Activated T-cell treated with anti-CD3 and anti-CD28 coated beads, Interleukin-2, amount 50 U/mL, for 48 hours (primary cell): ENCODE measurements at regions not wholly inside any gene's neighbourhood (a gene's known extent, or its start where the extent isn't known, plus 50 kb on each side); places are given as distances from the start of the nearest gene placed in this dataset.

Experiments
- DNase-seq, 2 experiments: peaks; one replicate each; pipeline ENCODE4 v3.0.0-alpha.2; 2020

DNA sequence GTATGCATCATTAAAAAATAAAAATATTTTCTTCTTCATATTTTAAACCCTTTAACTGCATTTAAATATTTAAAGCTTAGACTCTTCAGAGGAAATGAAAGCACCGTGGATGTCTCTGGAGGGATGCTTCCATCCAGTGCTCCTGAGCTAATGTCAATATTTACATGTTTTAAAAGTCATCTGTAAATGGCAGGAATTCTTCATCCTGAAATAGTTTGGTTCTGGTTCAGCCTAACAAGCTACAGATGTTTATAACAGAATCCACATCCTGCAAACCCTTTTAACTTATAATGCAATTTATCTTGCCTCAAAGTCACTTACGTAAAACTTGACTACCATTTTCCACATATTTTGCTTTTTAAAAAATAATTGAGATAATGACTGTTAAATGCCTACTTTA, 1207.3 kb downstream of the SLC16A7 start:
- DNase-seq = no peak

DNA sequence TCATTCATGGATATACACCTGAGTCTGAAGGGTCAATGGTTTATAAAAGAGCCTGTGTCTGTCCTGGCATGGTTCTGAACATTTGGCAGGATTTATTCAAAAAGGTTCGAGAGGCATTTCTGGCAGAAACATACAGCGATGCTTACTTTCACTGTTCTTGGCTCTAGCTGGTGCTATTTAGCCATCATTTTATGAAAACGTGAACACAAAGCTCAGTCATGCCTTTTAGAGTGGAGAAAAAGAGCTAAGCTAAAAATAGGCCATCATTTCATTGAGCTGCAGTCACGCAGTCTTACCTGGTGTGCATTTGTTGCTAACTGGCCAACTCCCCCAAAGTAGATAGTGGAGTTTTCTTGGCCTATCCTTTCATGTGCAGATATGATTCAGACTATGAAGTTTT, 1209.5 kb downstream of the SLC16A7 start:
- no peak for DNase-seq

DNA sequence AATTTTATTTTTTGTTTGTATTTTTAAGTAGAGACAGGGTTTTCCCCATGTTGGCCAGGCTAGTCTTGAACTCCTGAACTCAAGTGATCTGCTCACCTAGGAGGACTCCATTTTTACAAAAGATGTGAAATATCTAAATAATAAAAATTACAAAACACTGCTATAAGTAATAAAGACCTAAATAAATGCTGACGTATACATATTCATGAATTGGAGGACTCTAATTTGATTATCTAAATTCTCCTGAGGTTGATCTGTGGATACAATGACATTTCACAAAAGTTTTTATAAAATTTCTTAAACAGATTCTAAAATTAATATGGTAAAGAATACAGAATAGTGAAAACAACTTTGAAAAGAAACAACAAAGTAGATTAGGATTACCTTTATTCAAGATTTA, 1224.0 kb downstream of the SLC16A7 start:
- no peak for DNase-seq

DNA sequence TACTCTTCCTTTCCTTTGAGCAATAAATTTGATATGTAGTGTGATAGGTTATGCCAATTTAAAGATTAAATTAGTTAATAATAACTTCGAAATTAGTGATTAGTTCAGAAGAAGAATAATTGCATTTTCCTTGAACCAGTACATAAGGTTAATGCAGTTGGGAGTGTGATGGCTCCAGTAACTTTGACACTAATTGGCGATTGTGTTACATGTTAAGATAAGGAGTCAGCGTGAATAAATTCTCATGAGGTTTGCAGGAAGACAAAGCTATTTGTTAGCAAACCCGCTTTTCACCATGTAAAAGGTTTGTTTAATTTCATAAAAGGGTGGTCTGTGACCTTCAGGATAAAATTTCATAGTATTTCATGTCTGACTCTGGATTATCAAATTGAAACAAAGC, 1226.8 kb downstream of the SLC16A7 start:
- DNase-seq = no peak

DNA sequence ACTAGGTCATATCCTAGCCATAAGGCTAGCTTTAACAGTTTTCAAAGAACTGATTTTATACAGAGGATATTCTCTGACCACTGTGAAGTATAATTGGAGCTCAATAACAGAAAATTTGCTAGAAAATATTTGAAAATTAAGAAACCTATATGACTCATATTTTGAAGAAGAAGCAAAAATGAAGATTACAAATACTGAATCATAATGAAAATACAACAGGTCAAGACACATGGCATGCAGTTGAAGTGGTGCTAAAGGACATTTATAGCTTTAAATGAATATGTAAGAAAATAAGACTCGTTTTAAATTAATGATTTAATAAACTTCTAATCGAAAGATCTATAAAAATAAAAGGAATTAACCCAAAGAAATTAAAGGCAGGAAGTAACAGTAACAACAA, 1234.6 kb downstream of the SLC16A7 start:
- DNase-seq = no peak

DNA sequence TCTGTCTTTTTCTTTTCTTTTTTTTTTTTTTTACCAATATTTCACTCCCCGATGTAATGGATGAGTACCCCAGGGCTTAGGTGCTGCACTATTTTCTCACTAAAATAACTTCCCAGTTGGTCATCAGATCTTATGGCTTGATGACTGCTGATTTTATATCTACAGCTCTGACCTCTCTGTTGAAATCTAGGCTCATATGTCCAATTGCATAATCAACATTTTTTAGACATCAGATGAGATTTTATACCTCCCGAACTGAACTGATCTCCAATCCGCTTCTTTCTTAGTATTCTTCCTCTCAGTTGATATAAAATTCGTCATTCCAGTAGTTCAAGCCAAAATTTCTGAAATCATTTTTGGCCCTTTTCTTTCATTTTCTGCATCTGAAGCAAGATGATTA, 1236.5 kb downstream of the SLC16A7 start:
- no peak for DNase-seq

DNA sequence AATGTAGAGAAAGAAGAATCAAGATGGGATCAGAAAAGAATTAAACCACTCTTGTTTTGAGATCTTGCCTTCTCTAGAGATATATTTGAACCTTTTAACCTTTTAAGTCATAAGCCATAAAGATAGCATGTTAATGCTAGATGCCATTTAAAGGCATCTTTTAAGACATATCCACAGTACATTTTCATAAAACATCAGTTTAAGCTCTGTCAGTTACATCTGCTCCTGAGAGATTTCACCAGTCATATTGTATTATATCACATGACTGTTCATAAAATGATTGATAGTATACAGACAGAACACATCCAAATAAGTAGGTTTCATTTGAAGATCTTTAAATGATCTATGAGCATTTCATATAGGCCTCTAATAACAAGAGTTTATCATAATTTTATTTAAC, 1238.5 kb downstream of the SLC16A7 start:
- no peak for DNase-seq

DNA sequence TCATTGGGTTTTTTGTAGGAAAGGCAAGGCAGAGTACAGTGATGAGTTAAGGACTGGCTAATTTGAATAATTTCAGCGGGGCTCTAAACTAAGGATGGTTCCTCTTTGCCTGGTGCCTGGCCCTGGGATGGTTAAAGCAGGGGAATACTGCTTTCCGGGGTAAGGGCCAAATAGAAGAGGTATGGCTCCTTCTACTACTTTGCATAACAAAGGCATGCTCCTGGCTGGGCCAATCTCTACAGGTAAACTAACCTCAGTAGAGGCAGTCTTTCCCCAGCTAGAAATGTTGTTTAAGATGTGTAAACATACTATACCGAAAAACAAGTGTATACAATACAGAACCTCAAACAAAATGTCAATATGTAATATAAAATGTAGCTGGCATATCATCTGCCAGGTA, 1239.0 kb downstream of the SLC16A7 start:
- no peak for DNase-seq

DNA sequence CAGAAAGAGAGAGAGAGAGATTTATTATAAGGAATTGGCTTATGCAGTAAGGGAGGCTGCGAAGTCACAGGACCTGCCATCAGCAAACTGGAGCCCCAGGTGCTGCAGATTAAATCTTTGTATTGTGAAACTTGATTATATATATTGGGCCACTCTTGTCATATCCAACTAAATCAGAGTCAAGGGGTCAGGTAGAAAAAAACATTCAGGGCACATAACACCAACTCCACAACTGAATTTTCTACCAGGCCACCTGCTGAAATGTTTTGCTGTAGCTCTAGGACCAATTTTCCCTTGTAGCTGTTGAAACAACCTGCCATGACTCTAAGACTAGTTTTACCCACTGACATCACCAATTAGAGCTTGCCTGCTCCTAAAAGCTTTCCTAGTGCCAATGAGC, 1240.8 kb downstream of the SLC16A7 start:
- no peak for DNase-seq

DNA sequence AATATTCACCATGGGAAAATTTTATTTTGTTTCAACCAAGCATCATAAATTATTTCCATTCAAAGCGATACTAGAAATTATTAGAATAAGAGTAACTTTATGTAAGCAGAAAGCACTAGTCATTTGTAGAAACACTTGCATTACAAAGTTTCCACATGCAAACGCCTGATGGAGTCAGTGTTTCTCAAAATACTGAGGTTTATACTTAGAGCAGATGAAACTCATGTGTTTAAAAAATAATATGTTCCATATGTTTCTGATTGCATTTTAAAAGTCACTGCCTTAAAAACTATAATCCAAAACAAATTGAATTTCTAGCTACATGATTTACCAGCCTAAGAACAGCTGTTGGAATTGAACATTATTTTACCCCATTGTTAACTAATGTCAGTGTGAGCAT, 1246.4 kb downstream of the SLC16A7 start:
- DNase-seq = no peak

DNA sequence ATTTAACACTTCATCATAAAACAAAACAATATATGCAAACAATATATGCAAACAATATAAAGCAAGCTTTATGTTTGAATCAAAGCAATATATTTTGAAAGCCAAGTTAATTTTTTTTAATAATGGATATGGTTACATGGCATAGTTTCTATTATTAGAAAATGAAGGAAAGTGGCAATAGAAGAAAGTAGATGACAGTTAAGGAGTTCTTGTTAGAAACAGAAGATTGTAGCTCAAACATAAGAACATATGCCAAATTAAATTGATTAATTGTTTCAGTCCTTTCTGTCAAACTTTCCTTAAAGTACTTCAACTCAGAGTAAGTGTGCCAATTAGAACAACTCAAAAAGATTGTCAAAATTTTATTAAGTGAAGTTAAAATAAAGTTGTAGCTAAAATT, 1248.3 kb downstream of the SLC16A7 start:
- DNase-seq = no peak

DNA sequence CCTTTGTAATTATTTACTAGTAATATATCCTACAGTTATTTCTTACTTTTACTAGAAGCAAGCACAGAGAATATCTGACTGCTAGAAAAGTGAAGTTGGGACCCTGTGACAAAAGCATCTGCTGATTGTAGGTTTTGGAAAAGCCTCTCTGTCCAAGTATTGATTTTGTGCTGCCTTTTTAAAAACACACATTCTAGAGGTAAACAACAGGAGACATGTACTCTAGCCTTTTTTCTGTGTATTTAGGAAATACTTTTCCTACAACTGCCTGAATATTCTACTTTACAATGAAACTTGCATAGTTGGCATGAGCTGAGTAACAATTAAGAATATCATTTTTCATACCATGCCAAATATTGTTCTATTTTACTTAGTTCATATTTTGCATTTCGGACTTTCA, 1249.0 kb downstream of the SLC16A7 start:
- no peak for DNase-seq

DNA sequence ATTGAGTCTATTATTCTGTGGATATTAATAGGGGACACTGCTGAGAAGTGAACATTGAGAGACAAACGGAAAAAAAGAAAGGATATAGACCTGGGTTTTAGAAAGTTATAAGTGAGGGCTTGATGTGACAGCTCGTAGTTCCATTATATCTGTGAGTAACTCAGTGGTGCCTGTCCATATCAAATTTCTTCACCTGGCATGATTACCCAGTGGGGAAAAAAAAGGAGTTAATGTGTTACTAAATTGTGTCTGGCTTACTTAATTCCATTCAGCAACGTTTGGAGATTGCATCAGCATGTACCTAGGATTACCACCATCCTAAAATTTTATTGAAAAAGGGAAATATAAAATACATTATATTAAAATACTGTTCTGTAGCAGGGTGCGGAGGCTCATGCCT, 1249.9 kb downstream of the SLC16A7 start:
- DNase-seq = no peak

DNA sequence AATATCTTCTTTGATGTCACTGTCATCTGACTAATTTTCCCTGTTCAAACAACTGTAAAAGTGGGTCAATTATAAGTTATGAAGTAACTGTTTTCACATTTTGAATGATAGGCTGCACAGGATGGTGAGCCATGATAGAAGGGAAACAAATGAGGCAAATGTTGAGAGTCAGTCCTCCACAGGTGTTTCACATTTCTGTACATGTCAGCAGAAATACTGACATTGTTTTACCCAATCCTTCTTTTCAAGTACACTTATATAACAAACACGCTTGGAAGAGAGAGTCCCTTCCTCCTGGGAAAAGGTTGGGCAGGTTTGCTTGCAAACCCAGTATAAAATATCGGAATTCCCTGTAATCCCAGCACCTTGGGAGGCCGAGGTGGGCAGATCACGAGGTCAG, 1251.5 kb downstream of the SLC16A7 start:
- DNase-seq = no peak

DNA sequence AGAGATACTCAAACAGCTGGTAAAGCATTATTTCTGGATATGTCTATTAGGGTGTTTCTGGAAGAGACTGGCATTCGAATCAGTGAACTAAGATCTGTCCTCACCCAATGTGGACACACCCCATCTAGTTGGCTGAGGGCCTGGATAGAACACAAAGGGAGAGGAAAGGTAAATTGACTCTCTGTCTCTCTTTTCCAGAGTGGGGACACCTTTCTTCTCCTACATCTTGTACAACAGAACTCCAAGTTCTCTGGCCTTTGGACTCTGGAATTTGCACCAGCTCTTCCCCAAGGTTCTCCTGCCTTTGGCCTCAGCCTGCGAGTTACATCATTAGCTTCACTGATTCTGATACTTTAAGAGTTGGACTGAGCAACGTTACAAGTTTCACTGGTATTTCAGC, 1253.9 kb downstream of the SLC16A7 start:
- DNase-seq = no peak

DNA sequence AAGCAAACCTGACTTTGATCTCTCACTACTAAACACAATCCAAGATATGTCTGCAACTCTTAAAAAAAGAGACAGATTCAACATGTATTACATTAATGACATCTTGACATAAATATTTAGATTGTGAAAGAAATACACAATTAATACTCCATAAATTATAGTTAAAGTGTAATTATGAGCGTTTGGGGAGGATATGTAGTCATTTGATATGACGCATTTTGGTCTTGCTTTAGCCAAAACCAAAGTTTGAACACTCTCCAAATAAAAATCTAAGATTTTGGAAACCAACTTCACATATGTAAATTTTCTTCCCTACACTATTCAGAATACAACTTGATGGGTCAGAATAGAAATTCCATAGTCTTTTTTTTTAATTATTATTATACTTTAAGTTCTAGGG, 1257.6 kb downstream of the SLC16A7 start:
- DNase-seq = no peak

DNA sequence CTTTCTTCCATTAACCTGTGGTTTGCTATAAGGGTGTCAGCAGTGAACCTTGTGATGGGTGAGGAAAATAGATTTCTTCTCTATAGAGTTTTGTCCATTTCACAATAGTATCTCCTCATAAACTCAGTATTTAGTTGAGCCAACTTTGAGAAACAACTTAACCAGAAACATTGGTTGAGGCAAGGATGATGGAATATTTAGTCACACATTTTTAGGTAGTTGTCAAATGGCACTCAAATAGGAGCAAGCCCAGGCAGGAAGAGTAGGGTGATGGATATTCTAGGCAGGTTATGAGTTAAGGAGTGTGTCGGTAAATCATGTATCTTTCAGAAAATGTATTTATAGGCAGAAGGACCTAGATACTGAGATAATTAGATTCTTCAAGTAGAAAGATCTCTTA, 1267.6 kb downstream of the SLC16A7 start:
- no peak for DNase-seq

DNA sequence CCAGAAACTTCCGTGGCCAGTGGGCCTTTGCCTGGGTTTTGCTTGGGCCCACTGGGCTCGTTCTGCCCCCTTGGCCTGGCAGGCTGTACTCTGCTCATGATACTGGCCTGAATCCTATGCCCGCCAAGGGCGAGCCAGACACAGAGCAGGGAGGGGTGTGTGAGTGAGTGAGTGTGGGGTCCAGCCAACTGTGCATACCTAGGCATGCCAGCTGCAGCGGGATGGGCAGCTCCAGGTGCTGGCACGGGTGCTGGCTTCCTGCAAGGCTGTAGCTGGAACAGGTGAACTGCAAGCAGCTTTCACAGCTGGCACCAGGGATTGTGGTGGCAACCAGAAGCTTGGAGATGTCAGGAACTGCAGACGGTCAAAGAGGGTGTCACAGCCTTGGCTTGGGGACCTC, 1276.4 kb downstream of the SLC16A7 start:
- DNase-seq = no peak

DNA sequence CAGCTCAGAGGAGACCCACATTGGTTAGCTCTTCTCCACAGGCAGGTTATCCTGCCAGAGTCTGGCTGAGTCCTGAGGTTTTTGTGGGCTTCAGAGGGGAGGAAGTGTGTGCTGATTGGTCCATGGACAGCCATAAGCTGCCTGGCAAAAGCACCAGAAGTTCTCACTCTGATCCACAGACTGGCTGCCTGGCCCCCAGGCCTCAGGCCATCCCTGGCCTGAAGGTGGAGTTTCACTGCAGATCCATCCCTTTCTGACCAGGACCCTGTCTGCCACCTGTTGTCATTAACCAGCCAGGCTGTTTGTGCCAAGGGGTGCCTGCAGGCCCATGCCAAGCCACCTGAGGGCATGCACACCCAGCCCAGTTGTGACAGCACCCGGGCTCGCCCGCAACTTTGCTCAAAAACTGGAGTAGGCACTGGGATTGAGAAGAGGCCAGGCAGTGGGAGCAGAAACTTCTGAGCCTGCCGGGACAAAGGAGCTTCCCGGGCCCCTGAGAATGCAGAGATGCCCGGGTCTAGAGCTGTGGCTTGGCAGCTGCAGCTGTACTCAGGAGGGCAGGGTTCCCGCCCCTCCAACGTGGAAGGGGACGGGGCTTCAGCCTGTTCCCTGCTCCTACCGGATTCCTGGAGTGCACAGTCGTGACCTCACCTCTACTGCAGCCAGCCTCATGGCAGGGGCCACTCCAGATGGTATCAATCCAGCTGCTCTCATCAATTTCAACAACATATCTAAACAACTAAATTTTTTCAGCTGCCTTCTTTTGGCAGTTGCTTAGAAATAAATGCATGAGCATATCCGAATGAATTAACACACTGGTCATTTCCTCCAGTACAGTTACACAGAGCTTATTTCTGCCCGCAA, 1277.3 kb downstream of the SLC16A7 start:
- DNase-seq = no peak

DNA sequence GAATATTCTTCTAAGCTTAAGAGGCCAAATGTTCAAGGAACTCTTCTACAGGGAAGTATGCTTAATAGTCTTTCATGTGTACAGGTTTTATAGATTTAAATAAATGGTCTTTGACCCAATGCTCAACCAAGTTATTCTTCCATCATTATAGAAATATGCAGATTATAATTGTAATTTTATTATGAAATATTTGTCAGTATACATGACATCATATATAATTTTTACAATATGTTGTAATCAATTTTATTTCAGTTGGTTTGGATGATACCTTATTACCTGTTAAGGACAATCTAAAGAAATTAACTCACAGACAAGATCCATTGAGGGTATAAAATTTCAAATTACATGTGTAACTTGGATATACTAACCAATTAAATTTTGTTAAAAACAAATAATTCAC, 1278.3 kb downstream of the SLC16A7 start:
- DNase-seq = no peak

DNA sequence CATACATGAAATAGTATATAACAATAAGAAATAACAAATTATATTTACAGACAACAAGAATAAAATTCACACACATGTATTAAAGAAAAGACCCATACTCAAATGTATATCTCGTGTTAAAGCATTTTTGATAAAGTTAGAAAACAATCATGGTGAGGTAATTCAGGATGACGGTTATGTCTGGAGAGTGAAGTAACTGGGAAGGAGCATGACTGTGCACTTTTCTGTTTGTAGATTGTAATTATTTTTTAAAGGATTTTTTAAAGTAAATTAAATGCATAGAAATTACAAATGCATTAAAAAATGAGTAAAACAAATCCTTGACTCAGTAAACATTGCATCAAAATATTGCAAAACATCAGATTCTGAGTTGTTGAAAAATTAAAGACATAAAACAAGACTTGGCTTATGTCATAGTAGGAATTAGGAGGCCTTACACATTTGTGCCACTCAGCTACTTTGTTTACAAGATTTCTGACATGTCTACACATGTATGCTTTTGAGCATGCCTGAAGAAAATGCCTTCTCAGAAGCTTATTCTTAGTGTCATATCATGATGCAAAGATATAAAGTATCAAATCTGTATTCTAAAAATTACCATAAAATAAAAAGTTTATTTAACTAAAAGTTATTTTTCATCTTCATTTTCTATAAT, 1325.1 kb downstream of the SLC16A7 start:
- DNase-seq = no peak

DNA sequence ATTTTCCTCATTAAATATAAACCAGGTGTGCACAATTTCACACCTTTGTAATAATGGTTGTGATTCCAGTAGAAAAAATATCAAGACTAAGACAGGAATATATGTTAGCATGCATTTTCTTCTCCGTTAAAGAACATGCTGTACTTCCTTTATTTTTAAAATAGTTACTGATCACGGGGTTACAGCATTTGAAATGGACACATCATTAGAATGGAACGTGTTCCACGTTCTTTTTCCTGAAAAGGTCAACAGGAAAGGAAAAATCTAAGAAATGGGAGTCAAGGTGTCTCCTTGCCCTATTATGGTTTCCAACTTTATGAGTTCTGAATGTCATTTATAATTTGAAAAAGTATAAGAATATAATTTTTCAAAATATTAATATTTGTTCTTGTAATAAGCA, 1325.7 kb downstream of the SLC16A7 start:
- DNase-seq = no peak

DNA sequence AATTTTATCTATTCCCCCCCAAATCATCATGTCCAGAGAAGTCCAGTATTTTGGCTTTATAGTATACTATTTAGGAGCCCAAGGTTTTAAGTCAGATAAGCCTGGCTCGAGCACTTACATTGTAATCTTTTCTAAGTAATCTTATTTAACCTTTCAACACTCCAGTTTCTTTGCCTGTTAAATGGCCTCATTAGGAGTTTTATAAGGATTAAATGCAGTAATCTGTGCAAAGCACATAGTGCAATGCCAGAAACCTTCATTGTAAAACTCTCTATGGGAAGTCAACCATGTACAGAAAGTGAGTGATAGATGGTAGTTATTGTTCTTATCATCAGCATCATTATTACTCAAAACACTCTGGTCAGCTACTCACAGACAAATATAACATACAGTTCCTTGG, 1330.4 kb downstream of the SLC16A7 start:
- no peak for DNase-seq

DNA sequence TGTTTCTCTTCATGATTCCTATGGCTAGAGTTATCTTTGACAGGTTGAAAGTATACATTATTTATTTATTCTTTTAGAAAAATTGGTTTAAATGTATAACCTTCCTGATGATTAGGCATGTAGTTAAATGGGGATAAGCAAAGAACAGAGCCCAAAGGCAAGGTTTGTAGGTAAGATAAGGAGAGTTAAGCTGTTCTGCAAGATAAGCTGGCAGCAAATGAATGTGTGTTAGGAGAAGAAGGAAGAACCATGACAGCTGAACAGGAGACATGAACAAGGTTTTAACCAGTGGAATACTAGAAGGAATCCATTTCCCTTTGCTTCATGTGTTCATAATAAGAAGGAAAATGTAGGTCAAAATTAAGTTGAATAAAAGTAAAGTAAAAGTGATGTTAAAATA, 1330.1 kb upstream of the USP15 start:
- no peak for DNase-seq
